Astrocyte of the spinal cord (primary cell): ENCODE measurements at regions not wholly inside any gene's neighbourhood (a gene's known extent, or its start where the extent isn't known, plus 50 kb on each side); places are given as distances from the start of the nearest gene placed in this dataset.

Experiments used
- DNase-seq: peaks from one replicate; pipeline ENCODE4 v3.0.0; 2011; ENCODE audit warnings: low read depth, low spot score
- H3K4me3 ChIP-seq: 2 replicates; pipeline ENCODE4 v1.5.1; 2011; ENCODE audit warnings: low read depth, mild to moderate bottlenecking, low read length, moderate library complexity
- in situ Hi-C: cut with HindIII; loops from 2 replicates; pipeline ENCODE4 v1.10.0; 2017; ENCODE audit warnings: low sequenced_read_pairs
- TF ChIP-seq, protein P1 (sequence below): IDR thresholded peaks from 2 replicates; pipeline ENCODE4 v1.5.1; 2012; ENCODE audit warnings: low read depth, mild to moderate bottlenecking, low read length, inconsistent platforms

DNA sequence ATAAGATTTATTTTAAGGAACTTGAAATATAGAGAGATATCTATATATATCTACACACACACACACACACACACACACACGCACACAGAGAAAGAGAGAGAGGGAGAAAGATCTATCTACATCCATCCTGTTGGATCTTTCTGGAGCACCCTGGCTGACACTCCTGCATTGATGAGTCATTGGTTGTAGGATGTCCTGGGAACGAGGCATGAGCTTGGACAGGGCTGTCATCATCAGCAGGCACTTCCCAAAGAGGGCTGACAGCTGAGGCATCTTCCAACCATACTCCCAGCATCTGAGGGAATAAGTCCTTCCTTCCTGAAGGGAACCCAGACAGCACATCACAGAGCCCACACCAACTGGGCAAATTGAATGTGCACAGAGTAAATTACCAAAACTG is 99.1 kb upstream of the ERG start:
- DNase-seq, result no peak
- no peak overlapping the region for H3K4me3 ChIP-seq
- in situ Hi-C loops, result no loop called here
- TF ChIP-seq, protein P1, sequence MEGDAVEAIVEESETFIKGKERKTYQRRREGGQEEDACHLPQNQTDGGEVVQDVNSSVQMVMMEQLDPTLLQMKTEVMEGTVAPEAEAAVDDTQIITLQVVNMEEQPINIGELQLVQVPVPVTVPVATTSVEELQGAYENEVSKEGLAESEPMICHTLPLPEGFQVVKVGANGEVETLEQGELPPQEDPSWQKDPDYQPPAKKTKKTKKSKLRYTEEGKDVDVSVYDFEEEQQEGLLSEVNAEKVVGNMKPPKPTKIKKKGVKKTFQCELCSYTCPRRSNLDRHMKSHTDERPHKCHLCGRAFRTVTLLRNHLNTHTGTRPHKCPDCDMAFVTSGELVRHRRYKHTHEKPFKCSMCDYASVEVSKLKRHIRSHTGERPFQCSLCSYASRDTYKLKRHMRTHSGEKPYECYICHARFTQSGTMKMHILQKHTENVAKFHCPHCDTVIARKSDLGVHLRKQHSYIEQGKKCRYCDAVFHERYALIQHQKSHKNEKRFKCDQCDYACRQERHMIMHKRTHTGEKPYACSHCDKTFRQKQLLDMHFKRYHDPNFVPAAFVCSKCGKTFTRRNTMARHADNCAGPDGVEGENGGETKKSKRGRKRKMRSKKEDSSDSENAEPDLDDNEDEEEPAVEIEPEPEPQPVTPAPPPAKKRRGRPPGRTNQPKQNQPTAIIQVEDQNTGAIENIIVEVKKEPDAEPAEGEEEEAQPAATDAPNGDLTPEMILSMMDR, result no peak

- in situ Hi-C loops, result no loop called here
- TF ChIP-seq, protein P1, result no peak
- no peak for DNase-seq
- no peak overlapping the region for H3K4me3 ChIP-seq
Measured at GRCh38 chr21:38598413-38598812, 100.1 kb upstream of the ERG start.

DNA sequence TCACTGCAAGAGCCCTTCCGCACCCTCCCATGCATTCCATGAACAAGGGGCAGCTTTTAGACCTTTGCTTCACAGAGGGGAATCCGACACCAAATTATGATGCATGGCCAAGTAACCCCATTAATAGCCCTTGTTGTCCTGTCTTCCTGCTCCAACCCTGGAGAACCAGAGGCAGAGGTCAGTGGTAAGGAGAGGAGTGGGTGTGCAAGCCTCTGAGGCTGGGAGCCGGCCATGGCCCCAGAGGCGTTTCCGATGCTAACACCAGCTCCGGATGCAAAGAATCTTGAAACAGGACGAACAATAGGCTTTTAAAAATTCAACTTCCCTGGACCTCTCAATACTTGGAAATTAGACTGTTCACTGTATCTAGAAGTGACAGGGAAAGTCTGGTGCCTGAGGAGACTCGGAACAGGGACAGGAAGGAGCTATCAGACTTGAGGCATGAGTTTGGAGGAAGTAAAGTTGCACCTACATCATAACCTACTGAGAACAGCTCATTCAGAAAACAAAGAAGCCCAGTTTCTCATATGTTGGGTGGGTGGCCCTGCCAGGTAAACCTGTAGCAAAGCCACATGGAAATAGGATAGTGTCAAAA is 101.2 kb upstream of the ERG start:
- no peak overlapping the region for H3K4me3 ChIP-seq

DNA sequence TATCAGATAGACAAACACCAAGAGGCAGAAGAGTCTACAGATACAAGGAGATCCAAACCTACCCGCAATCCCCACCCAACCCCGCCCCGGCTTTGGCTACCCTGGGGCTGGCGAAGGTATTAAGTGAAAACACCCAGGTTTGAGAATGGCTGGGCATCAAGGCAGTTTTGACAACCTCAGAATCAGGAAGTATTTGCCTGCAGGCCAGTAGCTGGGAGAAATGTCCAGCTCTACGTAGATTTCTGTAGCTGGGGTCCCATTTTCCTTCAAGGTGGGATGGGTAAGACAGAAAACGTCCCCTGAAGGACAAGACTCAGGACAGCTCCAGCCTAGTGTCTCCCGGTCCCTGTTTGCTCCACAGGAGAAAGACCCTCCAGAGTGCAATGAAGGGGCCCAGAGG is 101.8 kb upstream of the ERG start:
- no peak overlapping the region for H3K4me3 ChIP-seq
- DNase-seq, result no peak
- TF ChIP-seq, protein P1, result no peak
- in situ Hi-C loops, result no loop called here

More for the DNA sequence above, 101.2 kb upstream of the ERG start:
- in situ Hi-C loops, result no loop called here
- TF ChIP-seq, protein P1, result no peak
- no peak for DNase-seq

DNA sequence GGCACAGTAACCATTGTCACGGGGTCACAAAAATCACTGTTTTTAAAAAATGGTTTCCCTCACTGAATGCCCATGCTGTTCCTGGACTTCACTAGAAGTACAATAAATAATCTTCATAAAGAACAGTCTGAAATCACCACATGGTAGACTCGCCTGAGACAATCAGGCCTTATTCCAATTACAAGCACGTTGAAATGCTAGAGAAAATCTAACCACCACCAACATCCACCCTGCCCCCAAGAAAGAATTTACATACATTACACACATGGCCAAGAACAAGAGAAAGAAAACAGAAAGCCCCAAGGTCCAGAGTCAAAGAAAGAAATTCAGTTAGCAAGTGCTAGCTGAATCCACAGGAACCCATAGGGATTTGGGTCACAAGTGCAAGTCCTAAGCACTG is 107.0 kb upstream of the ERG start:
- TF ChIP-seq, protein P1, result no peak
- no peak for DNase-seq
- in situ Hi-C loops, result no loop called here
- no peak overlapping the region for H3K4me3 ChIP-seq

- TF ChIP-seq, protein P1, result no peak
- no peak for DNase-seq
Measured at GRCh38 chr21:38609580-38609979, 111.3 kb upstream of the ERG start.

DNA sequence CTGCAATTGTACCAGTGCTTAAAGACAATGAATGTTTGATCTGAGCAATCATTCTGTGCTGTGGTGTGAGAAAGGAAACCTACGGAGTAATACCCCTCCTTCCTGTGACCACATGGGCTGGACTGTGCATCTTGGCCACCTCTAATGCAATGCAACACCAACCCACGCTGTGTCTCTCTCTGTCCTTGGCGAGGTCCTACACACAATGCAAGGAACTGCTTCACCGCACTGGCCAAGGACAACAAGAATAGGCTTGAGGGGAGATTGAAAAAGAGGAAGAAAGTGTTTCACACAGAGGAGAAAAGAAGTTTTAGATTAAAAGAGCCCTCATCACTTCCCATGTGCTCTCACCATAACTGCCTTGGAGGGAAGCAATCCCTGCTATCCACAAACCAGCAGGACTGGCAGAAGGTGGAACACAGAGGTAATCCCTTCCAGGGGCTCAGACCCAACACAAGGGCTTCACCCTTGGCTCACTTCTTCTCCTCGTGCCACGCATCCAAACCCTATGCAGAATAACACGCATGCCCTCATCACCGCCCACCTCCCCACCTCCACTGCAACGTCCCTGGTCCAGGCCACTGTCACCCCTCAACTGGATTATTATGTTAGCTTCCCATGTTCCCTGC is 112.5 kb upstream of the ERG start:
- TF ChIP-seq, protein P1, result no peak
- no peak for DNase-seq
- H3K4me3 ChIP-seq, result no peak overlapping the region
- in situ Hi-C loops, result no loop called here

More at GRCh38 chr21:38609580-38609979, 111.3 kb upstream of the ERG start:
- H3K4me3 ChIP-seq, result no peak overlapping the region
- in situ Hi-C loops, result no loop called here
